Activated naive CD4-positive, alpha-beta T cell treated with anti-CD3 and anti-CD28 coated beads, Interleukin-2, amount 50 U/mL, for 24 hours (primary cell): ENCODE measurements at regions not wholly inside any gene's neighbourhood (a gene's known extent, or its start where the extent isn't known, plus 50 kb on each side); places are given as distances from the start of the nearest gene placed in this dataset.
"Not testable (repeated sequence)": the region's sequence is repeated elsewhere in the genome, so short reads cannot be mapped to it uniquely, and the experiment has no call there.

Experiments used
- H3K27ac Mint-ChIP-seq: one replicate; pipeline ENCODE4 v1.8.0; 2021; ENCODE audit warnings: mild to moderate bottlenecking, mixed read lengths
- H3K27me3 Mint-ChIP-seq: one replicate; pipeline ENCODE4 v1.8.0; 2021; ENCODE audit warnings: mixed read lengths
- H3K36me3 Mint-ChIP-seq: one replicate; pipeline ENCODE4 v1.8.0; 2021; ENCODE audit warnings: mixed read lengths
- H3K4me1 Mint-ChIP-seq: one replicate; pipeline ENCODE4 v1.8.0; 2021; ENCODE audit warnings: mixed read lengths
- H3K4me3 Mint-ChIP-seq: one replicate; pipeline ENCODE4 v1.8.0; 2021; ENCODE audit warnings: mild to moderate bottlenecking, mixed read lengths
- H3K9me3 Mint-ChIP-seq: one replicate; pipeline ENCODE4 v1.8.0; 2021; ENCODE audit warnings: mixed read lengths

GRCh38 chr13:70284371-70284770, 176.1 kb upstream of the KLHL1 start:
- Mint-ChIP-seq H3K27me3 (no peaks in the 10 kb centered on the region), H3K4me3 (no peak overlapping the region), H3K9me3 (peaks cover 13% of the 10 kb centered on the region)

GRCh38 chr13:70275841-70276240, 167.6 kb upstream of the KLHL1 start:
- no peak overlapping the region for H3K4me3 Mint-ChIP-seq
- no peaks in the 10 kb centered on the region for H3K36me3 Mint-ChIP-seq
- H3K4me1 Mint-ChIP-seq: no peaks in the 10 kb centered on the region
- H3K27ac Mint-ChIP-seq: no peak overlapping the region
- no peaks in the 10 kb centered on the region for H3K9me3 Mint-ChIP-seq
- no peaks in the 10 kb centered on the region for H3K27me3 Mint-ChIP-seq

More at GRCh38 chr13:70284371-70284770, 176.1 kb upstream of the KLHL1 start:
- Mint-ChIP-seq H3K4me1 (no peaks in the 10 kb centered on the region), H3K27ac (no peak overlapping the region), H3K36me3 (no peaks in the 10 kb centered on the region)

- Mint-ChIP-seq H3K9me3 (peaks cover 6% of the 10 kb centered on the region), H3K27ac (no peak overlapping the region), H3K4me3 (no peak overlapping the region), H3K36me3 (no peaks in the 10 kb centered on the region), H3K4me1 (no peaks in the 10 kb centered on the region), H3K27me3 (no peaks in the 10 kb centered on the region)
Measured at GRCh38 chr13:70255406-70255991, 147.2 kb upstream of the KLHL1 start.

GRCh38 chr13:70253834-70254233, 145.6 kb upstream of the KLHL1 start:
- Mint-ChIP-seq H3K9me3 (peaks cover 12% of the 10 kb centered on the region), H3K4me3 (no peak overlapping the region), H3K27me3 (no peaks in the 10 kb centered on the region), H3K36me3 (no peaks in the 10 kb centered on the region), H3K4me1 (no peaks in the 10 kb centered on the region), H3K27ac (no peak overlapping the region)

- no peak overlapping the region for H3K4me3 Mint-ChIP-seq
- no peaks in the 10 kb centered on the region for H3K4me1 Mint-ChIP-seq
- H3K27ac Mint-ChIP-seq: no peak overlapping the region
- H3K9me3 Mint-ChIP-seq: peaks cover 14% of the 10 kb centered on the region
- H3K27me3 Mint-ChIP-seq: no peaks in the 10 kb centered on the region
- H3K36me3 Mint-ChIP-seq: no peaks in the 10 kb centered on the region
Measured at GRCh38 chr13:70253411-70253810, 145.2 kb upstream of the KLHL1 start.

GRCh38 chr13:70249332-70250064, 141.2 kb upstream of the KLHL1 start:
- no peaks in the 10 kb centered on the region for H3K4me1 Mint-ChIP-seq
- no peaks in the 10 kb centered on the region for H3K27me3 Mint-ChIP-seq
- peaks cover 18% of the 10 kb centered on the region for H3K9me3 Mint-ChIP-seq

GRCh38 chr13:70237131-70237530, 128.9 kb upstream of the KLHL1 start:
- Mint-ChIP-seq H3K27me3 (no peaks in the 10 kb centered on the region), H3K4me3 (no peak overlapping the region), H3K27ac (no peak overlapping the region), H3K4me1 (no peaks in the 10 kb centered on the region), H3K36me3 (no peaks in the 10 kb centered on the region), H3K9me3 (peaks cover 5% of the 10 kb centered on the region)

More at GRCh38 chr13:70249332-70250064, 141.2 kb upstream of the KLHL1 start:
- Mint-ChIP-seq H3K36me3 (no peaks in the 10 kb centered on the region), H3K27ac (no peak overlapping the region), H3K4me3 (no peak overlapping the region)

GRCh38 chr13:70235565-70235964, 127.3 kb upstream of the KLHL1 start:
- Mint-ChIP-seq H3K36me3 (no peaks in the 10 kb centered on the region), H3K27me3 (no peaks in the 10 kb centered on the region), H3K4me3 (no peak overlapping the region), H3K9me3 (peaks cover 5% of the 10 kb centered on the region), H3K4me1 (no peaks in the 10 kb centered on the region), H3K27ac (no peak overlapping the region)

- Mint-ChIP-seq H3K36me3 (no peaks in the 10 kb centered on the region), H3K4me3 (no peak overlapping the region), H3K4me1 (no peaks in the 10 kb centered on the region), H3K27ac (no peak overlapping the region), H3K27me3 (no peaks in the 10 kb centered on the region), H3K9me3 (no peaks in the 10 kb centered on the region)
Measured at GRCh38 chr13:70223911-70224310, 115.7 kb upstream of the KLHL1 start.

- no peaks in the 10 kb centered on the region for H3K27me3 Mint-ChIP-seq
- H3K9me3 Mint-ChIP-seq: no peaks in the 10 kb centered on the region
- H3K4me3 Mint-ChIP-seq: no peak overlapping the region
- H3K4me1 Mint-ChIP-seq: no peaks in the 10 kb centered on the region
- no peak overlapping the region for H3K27ac Mint-ChIP-seq
- H3K36me3 Mint-ChIP-seq: no peaks in the 10 kb centered on the region
Measured at GRCh38 chr13:70222926-70223325, 114.7 kb upstream of the KLHL1 start.

- Mint-ChIP-seq H3K4me1 (no peaks in the 10 kb centered on the region), H3K27me3 (no peaks in the 10 kb centered on the region), H3K9me3 (no peaks in the 10 kb centered on the region), H3K36me3 (no peaks in the 10 kb centered on the region), H3K27ac (no peak overlapping the region), H3K4me3 (no peak overlapping the region)
Measured at GRCh38 chr13:70218618-70219017, 110.4 kb upstream of the KLHL1 start.

- H3K4me1 Mint-ChIP-seq, H3K36me3 Mint-ChIP-seq, H3K27me3 Mint-ChIP-seq, H3K27ac Mint-ChIP-seq, H3K9me3 Mint-ChIP-seq, H3K4me3 Mint-ChIP-seq: not testable (repeated sequence)
Measured at GRCh38 chr13:70208968-70209367, 100.7 kb upstream of the KLHL1 start.

- Mint-ChIP-seq H3K36me3 (no peaks in the 10 kb centered on the region), H3K27ac (no peak overlapping the region), H3K9me3 (peaks cover 10% of the 10 kb centered on the region), H3K27me3 (no peaks in the 10 kb centered on the region), H3K4me1 (no peaks in the 10 kb centered on the region), H3K4me3 (no peak overlapping the region)
Measured at GRCh38 chr13:70206671-70207070, 98.4 kb upstream of the KLHL1 start.

- peaks cover 4% of the 10 kb centered on the region for H3K9me3 Mint-ChIP-seq
- no peaks in the 10 kb centered on the region for H3K27me3 Mint-ChIP-seq
- H3K4me1 Mint-ChIP-seq: no peaks in the 10 kb centered on the region
- no peak overlapping the region for H3K4me3 Mint-ChIP-seq
- H3K27ac Mint-ChIP-seq: no peak overlapping the region
- no peaks in the 10 kb centered on the region for H3K36me3 Mint-ChIP-seq
Measured at GRCh38 chr13:70203661-70204229, 95.5 kb upstream of the KLHL1 start.

GRCh38 chr13:70191034-70191433, 82.8 kb upstream of the KLHL1 start:
- no peak overlapping the region for H3K4me3 Mint-ChIP-seq
- H3K9me3 Mint-ChIP-seq: no peaks in the 10 kb centered on the region
- no peak overlapping the region for H3K27ac Mint-ChIP-seq

GRCh38 chr13:70189981-70190380, 81.7 kb upstream of the KLHL1 start:
- H3K9me3 Mint-ChIP-seq: no peaks in the 10 kb centered on the region
- no peak overlapping the region for H3K4me3 Mint-ChIP-seq
- no peak overlapping the region for H3K27ac Mint-ChIP-seq
- H3K27me3 Mint-ChIP-seq: no peaks in the 10 kb centered on the region
- H3K36me3 Mint-ChIP-seq: no peaks in the 10 kb centered on the region
- H3K4me1 Mint-ChIP-seq: no peaks in the 10 kb centered on the region

More at GRCh38 chr13:70191034-70191433, 82.8 kb upstream of the KLHL1 start:
- Mint-ChIP-seq H3K4me1 (no peaks in the 10 kb centered on the region), H3K36me3 (no peaks in the 10 kb centered on the region), H3K27me3 (no peaks in the 10 kb centered on the region)
